ENCODE measurements at regions not wholly inside any gene's neighbourhood (a gene's known extent, or its start where the extent isn't known, plus 50 kb on each side); places are given as distances from the start of the nearest gene placed in this dataset.

DNA sequence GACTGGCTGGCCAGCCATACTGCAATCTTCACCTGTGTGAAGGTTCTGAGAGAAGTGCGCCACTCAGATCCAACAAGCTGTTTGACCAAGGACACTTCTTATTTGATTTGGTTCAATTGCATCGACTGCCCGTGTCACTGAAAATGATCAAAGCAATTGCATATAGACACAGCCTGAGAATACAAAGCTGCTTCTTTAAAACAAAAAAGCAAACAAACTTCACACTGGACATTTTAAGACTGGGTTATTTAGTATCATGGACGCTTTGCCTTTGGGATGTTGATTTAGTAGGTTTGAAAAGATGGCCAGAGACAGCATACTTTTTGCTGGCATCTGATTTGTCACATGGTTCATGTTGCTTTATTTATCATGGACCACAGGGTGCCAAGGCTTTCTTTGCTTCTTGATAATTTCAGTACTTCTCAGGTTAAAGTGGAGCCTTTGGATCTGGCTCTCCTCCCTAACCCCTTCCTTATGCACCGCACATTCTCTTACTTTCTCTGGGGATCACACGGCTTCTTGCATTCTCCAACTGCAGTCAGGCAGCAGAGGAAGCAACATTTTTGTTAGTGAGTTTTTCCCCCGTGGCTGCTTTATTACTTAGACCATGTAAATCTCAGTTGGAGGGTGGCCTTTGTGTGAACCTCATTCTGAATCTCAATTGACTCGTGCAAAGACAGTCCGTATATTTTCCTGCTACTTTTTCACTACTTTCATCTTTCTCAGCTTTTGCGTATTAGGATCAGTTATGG is 151.0 kb downstream of the CD47 start:
- Histone ChIP-seq H3K4me3 (ENCODE audit: low read length) (no peak overlapping the region), H3K9ac (ENCODE audit: low read length) (no peak overlapping the region), H3K9me3 (ENCODE audit: low read length) (no peaks in the 10 kb centered on the region), H3K4me1 (ENCODE audit: insufficient read depth, low read length) (peaks cover 32% of the 10 kb centered on the region), H3K79me2 (ENCODE audit: low read length) (no peaks in the 10 kb centered on the region), H3K9me2 (replicated peaks; ENCODE audit: low read length) (no peaks in the 10 kb centered on the region), H3F3A (ENCODE audit: low read length, unreplicated experiment) (no peaks in the 10 kb centered on the region), H3K4me2 (ENCODE audit: low read length) (no peak overlapping the region), H2AFZ (ENCODE audit: low read length) (no peak overlapping the region), H3K27me3 (ENCODE audit: low read length) (no peaks in the 10 kb centered on the region), H3K36me3 (ENCODE audit: low read depth, low read length) (no peaks in the 10 kb centered on the region), H4K20me1 (ENCODE audit: low read length) (no peaks in the 10 kb centered on the region), H3K27ac (ENCODE audit: low read length) (no peak overlapping the region)
- BruUV-seq (replicated peaks) = no TSS peak
- ATAC-seq (no peak), DNase-seq (no peak)
- ChIA-PET POLR2A (ENCODE audit: unreplicated experiment) (no interaction called here), CTCF (no interaction called here)
- intact Hi-C loops (cut with micrococcal nuclease) = loop anchor here (2.0 to 5.0 kb wide), 2 partner anchors 467 to 612 kb away; no protein-coding TSS in a partner anchor
- TF ChIP-seq EZH2phosphoT487 (IDR thresholded peaks at IDR 0.05; ENCODE audit: borderline replicate concordance, low read length) = no peak
- TF ChIP-seq, protein P1, sequence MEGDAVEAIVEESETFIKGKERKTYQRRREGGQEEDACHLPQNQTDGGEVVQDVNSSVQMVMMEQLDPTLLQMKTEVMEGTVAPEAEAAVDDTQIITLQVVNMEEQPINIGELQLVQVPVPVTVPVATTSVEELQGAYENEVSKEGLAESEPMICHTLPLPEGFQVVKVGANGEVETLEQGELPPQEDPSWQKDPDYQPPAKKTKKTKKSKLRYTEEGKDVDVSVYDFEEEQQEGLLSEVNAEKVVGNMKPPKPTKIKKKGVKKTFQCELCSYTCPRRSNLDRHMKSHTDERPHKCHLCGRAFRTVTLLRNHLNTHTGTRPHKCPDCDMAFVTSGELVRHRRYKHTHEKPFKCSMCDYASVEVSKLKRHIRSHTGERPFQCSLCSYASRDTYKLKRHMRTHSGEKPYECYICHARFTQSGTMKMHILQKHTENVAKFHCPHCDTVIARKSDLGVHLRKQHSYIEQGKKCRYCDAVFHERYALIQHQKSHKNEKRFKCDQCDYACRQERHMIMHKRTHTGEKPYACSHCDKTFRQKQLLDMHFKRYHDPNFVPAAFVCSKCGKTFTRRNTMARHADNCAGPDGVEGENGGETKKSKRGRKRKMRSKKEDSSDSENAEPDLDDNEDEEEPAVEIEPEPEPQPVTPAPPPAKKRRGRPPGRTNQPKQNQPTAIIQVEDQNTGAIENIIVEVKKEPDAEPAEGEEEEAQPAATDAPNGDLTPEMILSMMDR (conservative IDR thresholded peaks at IDR 0.05; ENCODE audit: low read depth, low read length) = no peak
- no peak for TF ChIP-seq EZH2 (IDR thresholded peaks at IDR 0.05; ENCODE audit: low read length, unreplicated experiment)

DNA sequence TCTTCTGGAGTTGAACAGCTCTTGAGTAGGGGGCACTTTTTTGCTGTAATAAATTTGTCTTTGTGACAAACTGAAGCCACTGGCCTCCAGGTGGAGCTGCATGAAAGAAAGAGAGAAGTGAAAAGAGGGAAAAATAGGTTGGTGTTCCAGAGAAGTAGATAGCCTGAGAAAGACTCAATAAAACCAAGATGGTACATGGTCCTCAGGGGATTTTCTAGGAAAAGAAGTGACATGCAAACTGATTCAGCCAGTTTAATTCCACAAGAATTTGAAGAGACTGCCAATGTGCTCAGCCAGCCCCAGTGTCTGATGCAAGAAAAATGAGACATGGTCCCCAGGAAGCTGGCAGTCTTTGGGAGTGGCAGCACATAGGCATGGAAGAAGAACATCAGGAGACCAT is 152.7 kb downstream of the CD47 start:
- TF ChIP-seq, protein P1 (conservative IDR thresholded peaks at IDR 0.05; ENCODE audit: low read depth, low read length) = peak; percentile 90
- no peak for TF ChIP-seq EZH2 (IDR thresholded peaks at IDR 0.05; ENCODE audit: low read length, unreplicated experiment)
- no TSS peak for BruUV-seq (replicated peaks)

DNA sequence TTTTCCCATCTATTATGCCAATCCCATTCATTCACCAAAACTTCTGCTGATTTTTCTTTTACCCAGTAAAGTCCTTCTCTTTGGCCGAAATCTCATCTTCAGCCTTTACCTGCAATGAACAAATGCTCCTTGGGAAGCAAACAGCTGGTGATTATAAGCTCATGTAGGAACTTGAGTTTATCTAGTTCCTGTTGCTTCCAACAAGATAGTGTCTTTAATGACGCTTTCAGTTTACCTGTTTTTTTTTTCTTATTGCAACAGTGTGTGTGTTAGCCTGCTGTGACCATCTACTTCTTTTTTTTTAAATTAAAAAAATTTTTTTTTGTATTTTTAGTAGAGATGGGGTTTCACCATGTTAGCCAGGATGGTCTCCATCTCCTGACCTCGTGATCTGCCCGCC is 156.0 kb downstream of the CD47 start:
- CTCF ChIA-PET = no interaction called here
- H3K9me2 ChIP-seq (replicated peaks; ENCODE audit: low read length) = no peaks in the 10 kb centered on the region
- H3K36me3 ChIP-seq (ENCODE audit: low read depth, low read length) = no peaks in the 10 kb centered on the region; the same call in 1 of the 2 replicates
- no peak for ATAC-seq
- H3K9me3 ChIP-seq (ENCODE audit: low read length) = peaks cover 4% of the 10 kb centered on the region; the same call in 1 of the 2 replicates
- H2AFZ ChIP-seq (ENCODE audit: low read length) = no peak overlapping the region
- H3K79me2 ChIP-seq (ENCODE audit: low read length) = no peaks in the 10 kb centered on the region
- H3K27me3 ChIP-seq (ENCODE audit: low read length) = no peaks in the 10 kb centered on the region
- DNase-seq = no peak
- H3K27ac ChIP-seq (ENCODE audit: low read length) = no peak overlapping the region
- H3K4me2 ChIP-seq (ENCODE audit: low read length) = no peak overlapping the region
- H3K9ac ChIP-seq (ENCODE audit: low read length) = no peak overlapping the region
- no peaks in the 10 kb centered on the region for H3F3A ChIP-seq (ENCODE audit: low read length, unreplicated experiment)
- intact Hi-C loops (cut with micrococcal nuclease) = loop anchor here (5.0 kb wide), 1 partner anchor 617 kb away; no protein-coding TSS in a partner anchor
- H3K4me3 ChIP-seq (ENCODE audit: low read length) = no peak overlapping the region
- POLR2A ChIA-PET (ENCODE audit: unreplicated experiment) = no interaction called here
- no peaks in the 10 kb centered on the region for H4K20me1 ChIP-seq (ENCODE audit: low read length)
- TF ChIP-seq EZH2 (IDR thresholded peaks at IDR 0.05; ENCODE audit: low read length, unreplicated experiment) (no peak), EZH2phosphoT487 (IDR thresholded peaks at IDR 0.05; ENCODE audit: borderline replicate concordance, low read length) (no peak)
- TF ChIP-seq, protein P1 (conservative IDR thresholded peaks at IDR 0.05; ENCODE audit: low read depth, low read length) = no peak
- no peaks in the 10 kb centered on the region for H3K4me1 ChIP-seq (ENCODE audit: insufficient read depth, low read length)
- BruUV-seq (replicated peaks) = no TSS peak

More for the DNA sequence above, 152.7 kb downstream of the CD47 start:
- intact Hi-C loops (cut with micrococcal nuclease) = loop anchor here (1.0 to 5.0 kb wide), 5 partner anchors 86 to 614 kb away; no protein-coding TSS in a partner anchor
- no peak overlapping the region for H3K9ac ChIP-seq (ENCODE audit: low read length)
- no peak overlapping the region for H2AFZ ChIP-seq (ENCODE audit: low read length)
- no peaks in the 10 kb centered on the region for H3F3A ChIP-seq (ENCODE audit: low read length, unreplicated experiment)
- ATAC-seq (peak; percentile 21), DNase-seq (peak; percentile 79)
- no peaks in the 10 kb centered on the region for H3K9me2 ChIP-seq (replicated peaks; ENCODE audit: low read length)
- no peaks in the 10 kb centered on the region; the same call in 1 of the 2 replicates for H3K36me3 ChIP-seq (ENCODE audit: low read depth, low read length)
- no peak overlapping the region for H3K27ac ChIP-seq (ENCODE audit: low read length)
- no peaks in the 10 kb centered on the region for H3K79me2 ChIP-seq (ENCODE audit: low read length)
- ChIA-PET CTCF (interaction anchor here (0.6 kb wide), 2 partner anchors 10 to 193 kb away, joined by 3 to 4 read pairs; no protein-coding TSS in a partner anchor), POLR2A (ENCODE audit: unreplicated experiment) (no interaction called here)
- no peak overlapping the region for H3K4me3 ChIP-seq (ENCODE audit: low read length)
- H4K20me1 ChIP-seq (ENCODE audit: low read length) = no peaks in the 10 kb centered on the region
- peaks cover 4% of the 10 kb centered on the region; the same call in 1 of the 2 replicates for H3K9me3 ChIP-seq (ENCODE audit: low read length)
- no peak overlapping the region for H3K4me2 ChIP-seq (ENCODE audit: low read length)
- H3K4me1 ChIP-seq (ENCODE audit: insufficient read depth, low read length) = peaks cover 21% of the 10 kb centered on the region
- H3K27me3 ChIP-seq (ENCODE audit: low read length) = no peaks in the 10 kb centered on the region

Measured in PC-3 (cell line).